HepG2 (cell line): ENCODE measurements at regions not wholly inside any gene's neighbourhood (a gene's known extent, or its start where the extent isn't known, plus 50 kb on each side); places are given as distances from the start of the nearest gene placed in this dataset.

Experiments used
- ATAC-seq: fragments of 200-7000 bp; cut with Tn5 transposase; 3 replicates; pipeline ENCODE4 v1.9.1; 2020; ENCODE audit warnings: mild to moderate bottlenecking, moderate library complexity
- BruUV-seq: library from RNA; stranded (reverse); fragments of 400-500 nt; replicated peaks from 2 replicates; lab custom pipeline; 2021; lab: Mats Ljungman, UMichigan
- CTCF ChIA-PET: fragments of 300-600 bp; formaldehyde crosslinking; extraction: SDS; loops from one replicate; lab custom pipeline; 2021; ENCODE audit warnings: low total read pairs, inconsistent platforms, low intra/inter-chr PET ratio; lab: Yijun Ruan, JAX
- POLR2A ChIA-PET: fragments of 350-600 bp; sonication (Branson Sonifier 250); formaldehyde crosslinking; loops from one replicate; lab custom pipeline; 2020; ENCODE audit warnings: antibody characterized with exemption, inconsistent platforms; lab: Yijun Ruan, JAX
- DNase-seq: peaks from one replicate; pipeline ENCODE4 v3.0.0-alpha.2; 2015; ENCODE audit warnings: low spot score
- FAIRE-seq: peaks from 3 replicates; lab custom pipeline; 2011; peaks lifted over from hg19 to GRCh38; lab: Jason Lieb, UNC
- H2AFZ ChIP-seq: one replicate; pipeline ENCODE4 v1.6.1; 2011; ENCODE audit warnings: low read length, inconsistent platforms
- H3K27ac ChIP-seq: fragments of 300-600 bp; 3 replicates; pipeline ENCODE4 v1.8.0; 2011; ENCODE audit warnings: mixed run types, mild to moderate bottlenecking, mixed read lengths, low read length, inconsistent platforms; ENCODE audit not compliant: insufficient read depth; ENCODE audit errors: extremely low read length
- H3K27me3 ChIP-seq, 2 experiments: fragments of 200-600 bp in 1 of 2; 2 replicates in 1 of 2; 3 replicates in 1 of 2; pipeline versions ENCODE4 v1.6.0 to v1.8.0; 2011; ENCODE audit warnings: low read length in 2 of 2, mild to moderate bottlenecking in 2 of 2, moderate library complexity in 2 of 2, inconsistent platforms in 1 of 2; ENCODE audit not compliant: insufficient read depth in 2 of 2, control insufficient read depth in 1 of 2
- H3K36me3 ChIP-seq, 2 experiments: fragments of 200-600 bp in 1 of 2; replicated peaks in 1 of 2; 2 replicates in 1 of 2; 3 replicates in 1 of 2; pipeline versions ENCODE4 v1.5.1 to v1.8.0; 2011; ENCODE audit warnings: low read length in 2 of 2, inconsistent platforms in 1 of 2; ENCODE audit not compliant: insufficient read depth in 2 of 2, control insufficient read depth in 1 of 2
- H3K4me1 ChIP-seq: 2 replicates; pipeline ENCODE4 v1.5.1; 2012; ENCODE audit warnings: low read length, inconsistent platforms; ENCODE audit not compliant: insufficient read depth
- H3K4me2 ChIP-seq: 2 replicates; pipeline ENCODE4 v1.6.0; 2011; ENCODE audit warnings: low read depth, low read length, inconsistent platforms
- H3K4me3 ChIP-seq, 3 experiments: fragments of 200-600 bp in 1 of 3; sonication (generic), shearing (Covaris generic) in 1 of 3; replicated peaks in 1 of 3; 2 replicates each; pipeline ENCODE4 v1.5.1; 2011 to 2016; ENCODE audit warnings: low read length in 3 of 3, inconsistent platforms in 2 of 3, low read depth in 2 of 3, mild to moderate bottlenecking in 2 of 3, control low read depth in 1 of 3, mixed read lengths in 1 of 3; ENCODE audit not compliant: insufficient read depth in 1 of 3
- H3K79me2 ChIP-seq: one replicate; pipeline ENCODE4 v1.6.1; 2011; ENCODE audit warnings: low read length, inconsistent platforms; ENCODE audit not compliant: insufficient read depth
- H3K9ac ChIP-seq: 2 replicates; pipeline ENCODE4 v1.6.0; 2011; ENCODE audit warnings: mild to moderate bottlenecking, low read depth, low read length, inconsistent platforms; ENCODE audit not compliant: insufficient read depth
- H3K9me3 ChIP-seq: 2 replicates; pipeline ENCODE4 v1.5.1; 2012; ENCODE audit warnings: mild to moderate bottlenecking, low read length
- H4K20me1 ChIP-seq: 2 replicates; pipeline ENCODE4 v1.6.0; 2011; ENCODE audit warnings: inconsistent platforms, mild to moderate bottlenecking, low read length, moderate library complexity; ENCODE audit not compliant: insufficient read depth
- HMG20A ChIP-seq: IDR thresholded peaks from 2 replicates; pipeline ENCODE4 v1.6.1; 2016; ENCODE audit warnings: borderline replicate concordance
- MAFF ChIP-seq: IDR thresholded peaks from 2 replicates; pipeline ENCODE4 v1.6.1; 2011; ENCODE audit warnings: low read depth, low read length, improper control_type of control experiment
- MAFK ChIP-seq, 2 experiments: IDR thresholded peaks in 1 of 2; conservative IDR thresholded peaks in 1 of 2; 2 replicates each; pipeline ENCODE4 v1.6.1; 2011; ENCODE audit warnings: improper control_type of control experiment in 2 of 2, low read length in 2 of 2
- NFIB ChIP-seq: sonication (generic); formaldehyde crosslinking; IDR thresholded peaks from 2 replicates; pipeline ENCODE4 v1.9.0; 2021; ENCODE audit warnings: missing genetic modification reagents, mild to moderate bottlenecking, borderline replicate concordance
- SMYD3 ChIP-seq: sonication (generic); formaldehyde crosslinking; IDR thresholded peaks from 2 replicates; pipeline ENCODE4 v1.8.1; 2023; ENCODE audit warnings: mild to moderate bottlenecking, missing genetic modification reagents
- SP1 ChIP-seq, 2 experiments: fragments of 450-650 bp in 1 of 2; sonication (generic) in 1 of 2; formaldehyde crosslinking in 1 of 2; IDR thresholded peaks; 2 replicates each; pipeline versions ENCODE4 v1.4.0 to v1.6.1; 2016 to 2020; ENCODE audit warnings: missing genetic modification reagents in 1 of 2
- TARDBP ChIP-seq: sonication (generic); formaldehyde crosslinking; IDR thresholded peaks from 2 replicates; pipeline ENCODE4 v1.8.0; 2022; ENCODE audit warnings: mild to moderate bottlenecking, missing genetic modification reagents
- TOPORS ChIP-seq: sonication (generic); formaldehyde crosslinking; IDR thresholded peaks from 2 replicates; pipeline ENCODE4 v1.8.0; 2023; ENCODE audit warnings: mild to moderate bottlenecking, missing genetic modification reagents
- ZNF558 ChIP-seq: sonication (generic); formaldehyde crosslinking; IDR thresholded peaks from 2 replicates; pipeline ENCODE4 v1.9.0; 2022; ENCODE audit warnings: mild to moderate bottlenecking, missing genetic modification reagents, borderline replicate concordance
- WGBS: methylation state at CpG from one replicate; pipeline ENCODE4 v1.1.6; 2017; ENCODE audit warnings: low lambda C conversion rate; 5-methylcytosine and 5-hydroxymethylcytosine counted together
- in situ Hi-C: cut with HindIII; loops from 2 replicates; pipeline ENCODE4 v1.10.0; 2017; ENCODE audit warnings: low pct_unique_long_range_greater_than_20kb; ENCODE audit not compliant: extremely low pct_ligation_motif_present
- intact Hi-C: fragments of 100-400 bp; cut with micrococcal nuclease; formaldehyde crosslinking; loops from one replicate; pipeline ENCODE4 v1.10.0; 2022; ENCODE audit not compliant: unreplicated experiment
- TF ChIP-seq, protein P1 (sequence below): sonication (generic); formaldehyde crosslinking; IDR thresholded peaks from 2 replicates; pipeline ENCODE4 v1.5.0; 2020; ENCODE audit warnings: missing genetic modification reagents
- TF ChIP-seq, protein P2 (sequence below): sonication (generic); IDR thresholded peaks from 2 replicates; pipeline ENCODE4 v1.6.1; 2016; ENCODE audit warnings: low read depth, borderline replicate concordance
- TF ChIP-seq, protein P3 (sequence below): sonication (generic); formaldehyde crosslinking; IDR thresholded peaks from 2 replicates; pipeline ENCODE4 v1.5.0; 2020; ENCODE audit warnings: missing genetic modification reagents

DNA sequence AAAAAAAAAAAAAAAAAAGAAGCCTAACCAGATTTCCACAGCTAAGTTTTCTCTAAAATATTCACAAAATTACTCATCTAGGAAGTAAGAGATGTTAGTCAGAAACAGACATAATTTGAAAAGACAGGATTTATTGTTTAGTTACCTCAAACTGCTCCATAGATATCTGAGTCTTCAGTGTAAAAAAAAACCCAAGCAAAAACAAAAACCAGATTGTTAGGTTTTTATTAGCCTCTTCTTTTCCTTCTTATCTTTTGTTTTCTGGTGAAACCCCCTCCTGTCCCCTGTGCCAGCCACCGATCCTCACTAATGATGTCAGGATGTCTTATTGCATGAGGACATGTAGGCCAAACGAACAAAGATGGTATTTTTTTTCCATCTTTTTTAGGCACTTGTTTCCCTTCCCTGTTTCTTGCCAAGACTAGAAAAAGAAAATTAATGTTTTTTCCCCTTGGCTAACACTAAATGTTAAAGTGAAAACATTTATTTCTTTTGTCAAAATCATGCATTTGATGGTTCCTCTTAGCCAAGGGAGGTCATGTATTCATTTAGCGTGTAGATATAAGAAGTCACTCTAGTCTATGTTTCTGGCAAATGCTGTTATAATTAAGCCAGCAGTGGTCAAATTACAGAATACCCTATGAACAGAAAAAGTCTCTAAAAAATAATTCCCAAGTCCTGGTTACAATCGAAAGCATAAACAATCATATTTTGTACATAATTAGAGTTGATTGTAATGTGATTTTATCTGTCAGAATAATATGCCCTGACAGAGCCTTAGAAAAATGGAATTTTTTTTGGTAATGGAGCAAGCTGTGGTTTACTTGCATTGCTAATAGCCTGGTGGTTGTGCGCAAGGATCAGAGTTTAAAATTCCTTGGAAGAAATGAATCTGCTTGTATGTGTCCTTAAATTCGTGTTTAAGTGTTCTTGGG lies 702.4 kb upstream of the FZD8 start:
- in situ Hi-C loops (no loop called here), intact Hi-C loops (no loop called here)
- Histone ChIP-seq H2AFZ (no peak overlapping the region), H3K4me1 (no peaks in the 10 kb centered on the region), H3K36me3 (no peaks in the 10 kb centered on the region), H3K4me2 (no peak overlapping the region), H3K79me2 (no peaks in the 10 kb centered on the region), H3K4me3 (no peak overlapping the region), H3K9ac (no peak overlapping the region), H3K27ac (no peak overlapping the region), H3K9me3 (no peaks in the 10 kb centered on the region), H3K27me3 (no peaks in the 10 kb centered on the region), H4K20me1 (no peaks in the 10 kb centered on the region)
- TF ChIP-seq SP1 (IDR thresholded peaks at IDR 0.05) (no peak), SP1 (CRISPR knock-in tag; IDR thresholded peaks at IDR 0.05) (no peak)
- no peak for FAIRE-seq
- CTCF ChIA-PET, result no interaction called here
- 18% methylated on average over 6 of the region's 6 CpGs for WGBS
- BruUV-seq, result no TSS peak
- POLR2A ChIA-PET, result no interaction called here
- no peak for DNase-seq
- no peak for ATAC-seq

DNA sequence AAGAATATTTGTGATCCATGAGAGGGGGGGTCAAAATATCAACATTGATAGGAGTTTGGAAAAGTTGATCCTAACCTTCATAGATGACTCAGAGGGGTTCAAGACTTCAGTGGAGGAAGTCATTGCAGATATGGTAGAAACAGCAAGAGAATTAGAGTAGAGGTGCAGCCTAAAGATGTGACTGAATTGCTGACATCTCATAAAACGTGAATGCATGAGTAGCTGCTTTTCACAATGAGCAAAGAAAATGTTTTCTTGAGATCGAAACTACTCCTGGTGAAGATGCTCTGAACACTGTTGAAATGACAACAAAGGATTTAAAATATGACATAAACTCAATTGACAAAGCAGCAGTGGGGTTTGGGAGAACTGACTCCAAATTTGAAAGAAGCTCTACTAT lies 700.7 kb upstream of the FZD8 start:
- no TSS peak for BruUV-seq
- no peak overlapping the region for H2AFZ ChIP-seq
- intact Hi-C loops, result no loop called here
- in situ Hi-C loops, result no loop called here
- TF ChIP-seq TARDBP (CRISPR knock-in tag) (no peak), SMYD3 (CRISPR knock-in tag) (no peak), HMG20A (CRISPR knock-in tag) (no peak), TOPORS (no peak), MAFF (peak; percentile 49; the same call in 1 of the 2 replicates), MAFK (conservative IDR thresholded peaks at IDR 0.05 in 1 of 2, IDR thresholded peaks at IDR 0.05 in 1 of 2; ENCODE audit: low read length in 2 of 2) (peak; percentile 21 to 63; a peak in 2 of 4 replicates), NFIB (CRISPR knock-in tag) (no peak), ZNF558 (CRISPR knock-in tag) (no peak)
- TF ChIP-seq, protein P1, sequence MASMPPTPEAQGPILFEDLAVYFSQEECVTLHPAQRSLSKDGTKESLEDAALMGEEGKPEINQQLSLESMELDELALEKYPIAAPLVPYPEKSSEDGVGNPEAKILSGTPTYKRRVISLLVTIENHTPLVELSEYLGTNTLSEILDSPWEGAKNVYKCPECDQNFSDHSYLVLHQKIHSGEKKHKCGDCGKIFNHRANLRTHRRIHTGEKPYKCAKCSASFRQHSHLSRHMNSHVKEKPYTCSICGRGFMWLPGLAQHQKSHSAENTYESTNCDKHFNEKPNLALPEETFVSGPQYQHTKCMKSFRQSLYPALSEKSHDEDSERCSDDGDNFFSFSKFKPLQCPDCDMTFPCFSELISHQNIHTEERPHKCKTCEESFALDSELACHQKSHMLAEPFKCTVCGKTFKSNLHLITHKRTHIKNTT, result no peak
- TF ChIP-seq, protein P2, sequence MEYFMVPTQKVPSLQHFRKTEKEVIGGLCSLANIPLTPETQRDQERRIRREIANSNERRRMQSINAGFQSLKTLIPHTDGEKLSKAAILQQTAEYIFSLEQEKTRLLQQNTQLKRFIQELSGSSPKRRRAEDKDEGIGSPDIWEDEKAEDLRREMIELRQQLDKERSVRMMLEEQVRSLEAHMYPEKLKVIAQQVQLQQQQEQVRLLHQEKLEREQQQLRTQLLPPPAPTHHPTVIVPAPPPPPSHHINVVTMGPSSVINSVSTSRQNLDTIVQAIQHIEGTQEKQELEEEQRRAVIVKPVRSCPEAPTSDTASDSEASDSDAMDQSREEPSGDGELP, result no peak
- TF ChIP-seq, protein P3, sequence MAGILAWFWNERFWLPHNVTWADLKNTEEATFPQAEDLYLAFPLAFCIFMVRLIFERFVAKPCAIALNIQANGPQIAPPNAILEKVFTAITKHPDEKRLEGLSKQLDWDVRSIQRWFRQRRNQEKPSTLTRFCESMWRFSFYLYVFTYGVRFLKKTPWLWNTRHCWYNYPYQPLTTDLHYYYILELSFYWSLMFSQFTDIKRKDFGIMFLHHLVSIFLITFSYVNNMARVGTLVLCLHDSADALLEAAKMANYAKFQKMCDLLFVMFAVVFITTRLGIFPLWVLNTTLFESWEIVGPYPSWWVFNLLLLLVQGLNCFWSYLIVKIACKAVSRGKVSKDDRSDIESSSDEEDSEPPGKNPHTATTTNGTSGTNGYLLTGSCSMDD (CRISPR knock-in tag), result no peak
- H3K4me3 ChIP-seq, result no peak overlapping the region
- H4K20me1 ChIP-seq, result no peaks in the 10 kb centered on the region
- no peak overlapping the region for H3K9ac ChIP-seq
- 1% methylated on average over 2 of the region's 2 CpGs for WGBS
- H3K9me3 ChIP-seq, result no peaks in the 10 kb centered on the region
- ChIA-PET POLR2A (no interaction called here), CTCF (no interaction called here)
- no peaks in the 10 kb centered on the region for H3K27me3 ChIP-seq
- no peaks in the 10 kb centered on the region for H3K79me2 ChIP-seq
- no peak overlapping the region for H3K27ac ChIP-seq
- no peaks in the 10 kb centered on the region for H3K36me3 ChIP-seq
- no peaks in the 10 kb centered on the region for H3K4me1 ChIP-seq
- no peak for DNase-seq
- no peak for FAIRE-seq
- H3K4me2 ChIP-seq, result no peak overlapping the region
- ATAC-seq, result no peak
